Nucleus accumbens (tissue), 56 donors: ENCODE measurements at regions not wholly inside any gene's neighbourhood (a gene's known extent, or its start where the extent isn't known, plus 50 kb on each side); places are given as distances from the start of the nearest gene placed in this dataset.

ENCODE experiments used
- DNase-seq, 56 donors: peaks; one replicate each; lab custom pipeline; 2025; lab: John Stamatoyannopoulos, UW

GRCh38 chr20:59376109-59376841, 75.9 kb downstream of the EDN3 start:
- DNase-seq = no peak

GRCh38 chr20:59376998-59377397, 76.6 kb downstream of the EDN3 start:
- DNase-seq = no peak

- DNase-seq = no peak
Observed at GRCh38 chr20:59377842-59378241, 77.4 kb downstream of the EDN3 start.

DNA sequence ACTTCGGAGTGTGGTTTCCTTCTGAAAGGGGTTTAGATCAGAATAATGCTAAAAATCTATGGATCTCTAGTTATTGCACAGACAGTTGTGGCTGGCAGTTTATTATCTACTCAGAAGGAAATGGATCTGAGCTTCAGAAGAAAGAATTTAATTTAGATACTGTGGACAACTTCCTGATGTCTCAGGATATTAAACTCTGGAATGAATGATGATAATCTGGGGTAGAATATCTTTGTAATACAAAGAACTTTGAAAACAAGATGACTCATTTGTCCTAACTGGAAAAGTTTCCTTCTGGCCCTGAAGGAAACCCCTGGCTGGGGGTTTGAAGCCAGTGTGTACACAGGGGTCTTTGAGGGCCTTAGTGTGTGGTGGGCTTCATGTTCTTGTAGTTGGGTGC, 78.0 kb downstream of the EDN3 start:
- DNase-seq = no peak

- DNase-seq = no peak
Observed at GRCh38 chr20:59378966-59379365, 78.6 kb downstream of the EDN3 start.

- DNase-seq = no peak
Observed at GRCh38 chr20:59381689-59382088, 81.3 kb downstream of the EDN3 start.

- DNase-seq = no peak
Observed at GRCh38 chr20:59382157-59382725, 81.8 kb downstream of the EDN3 start.

DNA sequence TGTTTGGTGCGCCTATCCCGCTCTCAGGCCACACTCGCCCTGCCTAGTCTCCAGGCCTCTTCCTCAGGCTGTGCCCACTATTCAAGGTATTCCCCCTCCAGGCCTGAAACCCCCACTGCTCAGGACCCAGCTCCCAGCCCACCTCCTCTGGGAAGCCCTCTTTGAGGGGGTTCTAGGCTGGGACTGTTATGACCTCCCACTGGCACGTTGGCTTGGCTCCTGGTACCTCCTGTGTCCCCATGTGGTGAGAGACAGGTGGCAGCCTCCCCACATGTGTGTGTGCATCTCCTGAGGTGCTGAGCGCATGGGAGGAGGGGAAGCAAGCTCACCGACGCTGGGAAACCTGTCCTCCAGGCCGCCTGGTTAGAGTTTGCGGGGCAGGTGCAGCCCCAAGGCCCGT, 82.5 kb downstream of the EDN3 start:
- no peak for DNase-seq

GRCh38 chr20:59385038-59385437, 84.6 kb downstream of the EDN3 start:
- DNase-seq = no peak

DNA sequence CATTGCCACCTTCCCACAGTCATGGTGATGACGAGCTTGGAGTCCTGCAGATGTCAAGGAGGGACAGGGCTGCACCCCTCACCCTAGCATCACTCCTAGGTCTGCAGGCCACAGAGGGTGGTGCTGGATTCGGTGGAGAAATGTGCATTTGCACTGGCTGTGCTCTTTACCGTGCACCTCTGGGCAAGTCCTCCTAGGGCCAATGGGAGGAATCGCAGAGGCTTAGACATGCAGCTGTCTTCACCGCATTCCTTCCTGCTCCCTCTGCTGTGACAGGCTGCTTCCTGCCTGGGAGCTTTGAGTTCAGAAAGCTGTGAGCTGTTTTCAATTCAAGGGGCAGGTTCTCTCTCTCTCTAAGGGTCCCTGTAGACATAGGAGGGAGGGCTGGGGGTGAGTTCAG, 85.1 kb downstream of the EDN3 start:
- DNase-seq = no peak

DNA sequence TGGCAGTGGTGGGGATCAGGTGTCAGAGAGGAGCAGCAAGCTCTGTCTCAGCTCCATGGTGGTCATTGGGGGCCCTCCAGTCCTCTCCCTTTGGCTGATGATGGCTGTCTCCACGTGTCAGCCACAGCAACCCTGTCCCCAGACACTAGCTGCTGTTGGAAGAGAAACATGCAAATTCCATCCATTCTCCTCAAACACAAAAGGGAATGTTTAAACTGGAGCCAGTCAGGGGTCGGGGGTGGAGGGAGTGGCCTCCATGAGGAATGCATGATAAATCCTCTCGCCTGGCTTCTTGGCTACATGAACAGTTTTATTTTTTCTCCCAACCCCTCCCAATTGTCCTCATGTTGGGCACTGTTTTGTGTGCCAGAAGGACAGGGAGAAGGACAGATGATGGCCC, 86.4 kb downstream of the EDN3 start:
- DNase-seq = no peak

GRCh38 chr20:59387891-59388290, 87.5 kb downstream of the EDN3 start:
- no peak for DNase-seq

DNA sequence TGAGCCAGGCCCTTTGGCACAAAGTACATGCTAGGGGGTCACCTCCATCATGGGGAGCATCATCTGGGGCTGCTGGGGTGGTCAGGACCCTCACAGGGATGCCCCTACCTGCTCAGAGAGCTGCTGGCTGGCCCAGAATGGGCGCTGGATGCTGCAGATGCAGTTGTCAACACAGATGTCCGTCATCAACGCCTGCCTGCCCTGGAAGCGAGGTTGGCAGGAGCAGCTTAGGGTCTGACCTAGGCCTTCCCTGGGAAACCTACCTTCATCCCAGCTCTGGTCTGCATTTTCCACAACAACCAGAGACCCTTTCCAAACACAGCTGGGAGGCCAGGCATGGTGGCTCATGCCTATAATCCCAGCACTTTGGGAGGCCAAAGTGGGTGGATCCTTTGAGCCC, 88.0 kb downstream of the EDN3 start:
- no peak for DNase-seq

DNA sequence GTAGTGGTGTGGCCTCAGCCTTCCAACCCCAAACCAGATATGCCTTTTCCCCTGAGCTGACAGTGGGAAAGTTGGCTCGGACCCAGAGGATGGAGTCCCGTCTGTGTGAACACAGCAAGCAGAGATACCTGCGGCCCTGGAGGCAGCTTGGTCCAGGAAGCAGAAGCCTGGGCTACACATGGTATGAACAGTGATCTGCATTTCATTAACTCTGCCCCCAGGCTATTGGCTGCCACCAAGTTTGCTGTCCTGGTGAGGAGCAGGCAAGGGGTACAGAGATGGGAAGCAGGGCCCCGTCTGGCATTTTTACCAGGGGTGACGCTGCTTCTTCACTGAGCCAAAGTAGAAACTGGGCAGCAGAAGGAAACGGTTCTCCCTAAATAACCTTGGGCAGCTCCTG, 90.0 kb downstream of the EDN3 start:
- no peak for DNase-seq

GRCh38 chr20:59391975-59392374, 91.6 kb downstream of the EDN3 start:
- DNase-seq = no peak

DNA sequence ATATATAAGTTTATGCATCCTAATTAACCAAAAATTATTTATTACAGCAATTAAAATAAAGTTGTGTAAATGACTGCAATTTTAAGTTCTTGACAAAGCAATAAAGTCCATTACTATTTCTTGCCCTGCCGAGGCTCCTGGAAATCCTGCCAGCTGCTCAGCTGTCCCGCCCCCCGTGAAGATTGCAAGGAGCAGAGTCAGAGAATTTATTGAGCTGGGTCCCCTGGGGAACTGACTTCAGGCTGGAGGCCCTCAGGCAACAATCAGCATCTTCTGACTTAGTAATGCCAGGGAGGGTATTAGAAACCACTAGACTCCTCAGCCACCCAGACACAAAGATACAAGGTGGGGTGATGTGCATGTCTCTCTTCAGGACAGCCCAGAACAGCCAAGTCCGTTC, 92.3 kb downstream of the EDN3 start:
- no peak for DNase-seq

DNA sequence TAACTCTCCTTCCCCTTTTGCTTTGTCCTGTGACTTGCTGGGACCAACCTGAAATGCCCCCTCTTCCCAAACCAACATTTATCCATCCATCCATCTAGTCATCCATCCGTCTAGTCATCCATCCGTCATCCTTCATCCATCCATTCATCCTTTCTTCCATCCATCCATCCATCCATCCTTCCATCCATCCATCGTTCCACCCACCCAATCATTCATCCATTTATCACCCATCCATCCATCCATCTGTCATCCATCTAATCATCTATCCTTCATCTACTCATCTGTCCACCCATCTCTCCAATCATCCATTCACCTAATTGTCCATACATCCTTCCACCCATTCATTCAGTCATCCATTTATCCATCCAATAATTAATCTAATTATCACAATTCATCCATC, 92.7 kb downstream of the EDN3 start:
- DNase-seq = no peak

GRCh38 chr20:59395729-59396128, 95.3 kb downstream of the EDN3 start:
- no peak for DNase-seq

DNA sequence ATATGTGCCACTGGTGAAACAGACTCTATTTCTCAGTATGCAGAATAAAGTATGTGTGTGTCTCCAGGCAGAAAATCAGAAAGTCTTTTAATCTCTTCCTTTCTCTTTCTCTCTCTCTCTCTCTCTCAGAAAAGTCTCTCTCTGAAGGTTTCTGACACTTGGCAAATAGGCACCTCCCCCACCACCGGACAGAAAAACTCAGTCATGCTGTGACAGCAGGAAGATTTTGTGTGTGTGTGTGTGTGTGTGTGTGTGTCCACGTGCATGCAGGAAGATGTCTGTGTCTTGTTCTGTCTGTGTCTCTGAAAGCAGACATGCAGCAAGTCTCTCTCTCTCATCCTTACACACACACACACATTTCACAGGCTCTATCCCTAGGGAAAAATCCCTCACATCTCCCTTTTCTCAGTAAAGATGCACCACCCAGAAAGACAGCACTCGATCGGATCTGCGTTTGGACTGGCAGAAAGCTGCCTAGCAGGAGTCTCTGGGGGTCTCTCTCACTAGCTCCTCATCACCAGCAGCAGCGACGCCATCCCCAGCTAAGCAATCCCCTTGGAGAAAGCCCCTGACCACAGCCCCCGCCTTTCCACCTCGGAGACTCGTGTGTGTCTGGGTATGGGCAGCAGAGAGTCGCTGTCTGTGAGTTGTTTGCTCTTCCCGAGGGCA, 98.3 kb downstream of the EDN3 start:
- no peak for DNase-seq

GRCh38 chr20:59399426-59400099, 99.2 kb downstream of the EDN3 start:
- no peak for DNase-seq

DNA sequence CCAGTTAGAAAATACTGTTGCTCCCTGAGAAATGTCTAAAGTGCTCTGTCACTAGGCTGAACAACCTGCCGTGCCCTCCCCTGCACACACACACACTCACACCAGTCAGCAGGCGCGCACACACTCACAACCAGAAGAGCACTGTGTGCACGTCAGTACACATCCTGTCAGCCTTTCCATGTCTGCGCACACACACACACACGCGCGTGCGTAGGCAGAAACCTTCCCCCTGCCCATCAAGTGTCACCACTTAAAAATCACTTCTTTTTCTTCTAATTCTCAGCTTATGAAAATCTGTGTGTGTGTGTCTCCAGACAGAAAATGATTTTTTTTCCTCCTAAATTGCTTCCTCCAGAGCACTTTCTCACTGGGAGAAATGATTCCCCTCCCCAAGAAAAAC, 100.3 kb downstream of the EDN3 start:
- DNase-seq = peak in 8 of 56 donors; percentile 5 to 46 (median 12)

DNA sequence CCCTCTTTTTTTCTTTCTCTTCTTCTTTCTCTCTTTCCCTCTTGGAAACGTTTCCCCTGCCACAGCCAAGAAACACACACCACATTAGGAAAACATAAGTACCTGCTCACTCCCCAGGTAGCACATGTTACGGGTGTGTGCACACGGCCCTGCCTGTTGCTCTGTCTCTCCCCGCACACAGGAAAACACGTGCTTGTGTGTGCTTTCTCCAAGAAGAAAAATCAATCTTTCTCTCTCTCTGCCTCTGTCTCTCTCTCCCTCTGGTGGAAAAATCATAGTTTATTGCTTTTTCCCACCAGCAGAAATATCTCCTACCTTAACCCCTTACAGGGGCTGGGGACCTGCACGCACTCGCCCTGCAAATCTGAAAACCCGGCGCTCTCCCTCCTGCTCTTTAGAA, 102.3 kb downstream of the EDN3 start:
- DNase-seq = peak in 7 of 56 donors; percentile 3 to 48 (median 19)
